BJ (cell line): ENCODE measurements at regions not wholly inside any gene's neighbourhood (a gene's known extent, or its start where the extent isn't known, plus 50 kb on each side); places are given as distances from the start of the nearest gene placed in this dataset.

Source experiments
- CTCF ChIA-PET: fragments of 350-600 bp; formaldehyde crosslinking; extraction: SDS; loops from one replicate; lab custom pipeline; 2021; ENCODE audit warnings: antibody characterized with exemption, inconsistent platforms; lab: Yijun Ruan, JAX
- POLR2A ChIA-PET: fragments of 300-600 bp; sonication (Branson Sonifier 250); formaldehyde crosslinking; extraction: SDS; loops from one replicate; lab custom pipeline; 2021; ENCODE audit warnings: antibody characterized with exemption; lab: Charles Lee
- DNase-seq: peaks from one replicate; pipeline ENCODE4 v3.0.0-alpha.2; 2011; ENCODE audit warnings: low read depth
- H3K27me3 ChIP-seq: 2 replicates; pipeline ENCODE4 v1.6.0; 2011; ENCODE audit warnings: low read length; ENCODE audit not compliant: control insufficient read depth, insufficient read depth
- H3K36me3 ChIP-seq: 2 replicates; pipeline ENCODE4 v1.5.1; 2011; ENCODE audit warnings: low read length; ENCODE audit not compliant: control insufficient read depth, insufficient read depth
- H3K4me3 ChIP-seq: 2 replicates; pipeline ENCODE4 v1.5.1; 2011; ENCODE audit warnings: low read depth, mild to moderate bottlenecking, control low read depth, low read length
- CTCF ChIP-seq: IDR thresholded peaks from 2 replicates; pipeline ENCODE4 v1.5.1; 2011; ENCODE audit warnings: low read depth, mild to moderate bottlenecking, control low read depth, inconsistent platforms, low read length, moderate library complexity; ENCODE audit not compliant: insufficient read depth

- ChIA-PET POLR2A (no interaction called here), CTCF (no interaction called here)
- TF ChIP-seq CTCF = no peak
- no peaks in the 10 kb centered on the region for H3K27me3 ChIP-seq
- DNase-seq = no peak
- no peaks in the 10 kb centered on the region for H3K36me3 ChIP-seq
- H3K4me3 ChIP-seq = no peak overlapping the region
Observed at GRCh38 chr13:99724633-99725517, 223.6 kb downstream of the TM9SF2 start.

- no peak for TF ChIP-seq CTCF
- CTCF ChIA-PET = no interaction called here
- H3K4me3 ChIP-seq = no peak overlapping the region
- H3K36me3 ChIP-seq = no peaks in the 10 kb centered on the region
- no peaks in the 10 kb centered on the region for H3K27me3 ChIP-seq
- DNase-seq = no peak
- POLR2A ChIA-PET = no interaction called here
Observed at GRCh38 chr13:99723878-99724277, 222.6 kb downstream of the TM9SF2 start.

GRCh38 chr13:99722931-99723330, 221.7 kb downstream of the TM9SF2 start:
- ChIA-PET POLR2A (no interaction called here), CTCF (no interaction called here)
- Histone ChIP-seq H3K36me3 (no peaks in the 10 kb centered on the region), H3K4me3 (no peak overlapping the region), H3K27me3 (no peaks in the 10 kb centered on the region)
- DNase-seq = no peak
- TF ChIP-seq CTCF = no peak

GRCh38 chr13:99722338-99722818, 221.1 kb downstream of the TM9SF2 start:
- Histone ChIP-seq H3K36me3 (no peaks in the 10 kb centered on the region), H3K27me3 (no peaks in the 10 kb centered on the region), H3K4me3 (no peak overlapping the region)
- ChIA-PET CTCF (no interaction called here), POLR2A (no interaction called here)
- no peak for TF ChIP-seq CTCF
- DNase-seq = no peak

GRCh38 chr13:99721606-99722337, 220.5 kb downstream of the TM9SF2 start:
- CTCF ChIA-PET = no interaction called here
- POLR2A ChIA-PET = no interaction called here
- H3K36me3 ChIP-seq = no peaks in the 10 kb centered on the region
- no peaks in the 10 kb centered on the region for H3K27me3 ChIP-seq
- H3K4me3 ChIP-seq = no peak overlapping the region
- DNase-seq = no peak
- no peak for TF ChIP-seq CTCF
